Amniotic stem cell (primary cell): ENCODE measurements at regions not wholly inside any gene's neighbourhood (a gene's known extent, or its start where the extent isn't known, plus 50 kb on each side); places are given as distances from the start of the nearest gene placed in this dataset.
A peak's percentile ranks its signal among the peaks of the same experiment; 100 is the strongest.

ENCODE experiments used
- DNase-seq: peaks from one replicate; lab custom pipeline; 2025; lab: John Stamatoyannopoulos, UW

- DNase-seq = no peak
Observed at GRCh38 chrX:13102636-13103035, 58.2 kb upstream of the FAM9C start.

- peak; percentile 57 for DNase-seq
Observed at GRCh38 chrX:13101441-13102139, 57.2 kb upstream of the FAM9C start.

- DNase-seq = no peak
Observed at GRCh38 chrX:13099121-13099520, 54.7 kb upstream of the FAM9C start.

GRCh38 chrX:13096728-13097127, 52.3 kb upstream of the FAM9C start:
- DNase-seq = no peak

- DNase-seq = no peak
Observed at GRCh38 chrX:13094828-13095341, 50.5 kb upstream of the FAM9C start.

GRCh38 chrX:13094374-13094773, 50.0 kb upstream of the FAM9C start:
- DNase-seq = no peak
